Lung (tissue), 11 donors: ENCODE measurements at regions not wholly inside any gene's neighbourhood (a gene's known extent, or its start where the extent isn't known, plus 50 kb on each side); places are given as distances from the start of the nearest gene placed in this dataset.

ENCODE experiments used
- ATAC-seq: fragments of 200-7000 bp; cut with Tn5 transposase; one replicate; pipeline ENCODE4 v1.9.1; 2020; ENCODE audit warnings: moderate number of reproducible peaks; ENCODE audit not compliant: insufficient read depth, low FRiP score
- DNase-seq, 3 donors: peaks; one replicate each; pipeline ENCODE4 v3.0.0-alpha.2; 2013 to 2017
- H3K27ac ChIP-seq, 2 donors: one replicate each; pipeline ENCODE4 v1.5.1; 2013; ENCODE audit warnings: mild to moderate bottlenecking in 2 of 2, moderate library complexity in 2 of 2, control low read depth in 1 of 2, inconsistent platforms in 1 of 2, low read depth in 1 of 2, low read length in 1 of 2
- H3K27me3 ChIP-seq, 3 donors: one replicate each; pipeline ENCODE4 v1.5.1; 2013; ENCODE audit warnings: low read length in 2 of 3; ENCODE audit not compliant: control insufficient read depth in 3 of 3, insufficient read depth in 3 of 3
- H3K36me3 ChIP-seq, 4 donors: one replicate each; pipeline ENCODE4 v1.5.1; 2013; ENCODE audit warnings: low read length in 4 of 4, mild to moderate bottlenecking in 1 of 4, moderate library complexity in 1 of 4; ENCODE audit not compliant: control insufficient read depth in 4 of 4, insufficient read depth in 4 of 4
- H3K4me1 ChIP-seq, 5 donors: one replicate each; pipeline ENCODE4 v1.5.1; 2013; ENCODE audit warnings: low read length in 5 of 5, mild to moderate bottlenecking in 2 of 5, moderate library complexity in 1 of 5; ENCODE audit not compliant: control insufficient read depth in 5 of 5, insufficient read depth in 5 of 5
- H3K4me3 ChIP-seq: one replicate; pipeline ENCODE4 v1.5.1; 2013; ENCODE audit warnings: mild to moderate bottlenecking, control low read depth, moderate library complexity
- H3K9ac ChIP-seq, 2 donors: one replicate each; pipeline ENCODE4 v1.5.1; 2013; ENCODE audit warnings: low read length in 2 of 2, control low read depth in 1 of 2; ENCODE audit not compliant: insufficient read depth in 1 of 2
- H3K9me3 ChIP-seq, 4 donors: one replicate each; pipeline ENCODE4 v1.5.1; 2013; ENCODE audit warnings: low read length in 3 of 4, mild to moderate bottlenecking in 1 of 4, moderate library complexity in 1 of 4; ENCODE audit not compliant: control insufficient read depth in 4 of 4, insufficient read depth in 3 of 4
- WGBS, 2 donors: extraction: QIAGEN DNeasy Blood & Tissue Kit; methylation state at CpG; one replicate each; pipeline ENCODE4 v1.1.7; 2013; 5-methylcytosine and 5-hydroxymethylcytosine counted together
- TF ChIP-seq, protein P1 (sequence below): IDR thresholded peaks from 2 replicates; pipeline ENCODE4 v1.5.1; 2012; ENCODE audit warnings: mild to moderate bottlenecking; ENCODE audit errors: control extremely low read depth, extremely low read depth
- donor health status: control.
- donor health status: control.
- donor health status: Bipolar disorder and iron deficiency.
- donor health status: healthy.
- donor health status: DM: yes; HTN: yes; CAD: no.

DNA sequence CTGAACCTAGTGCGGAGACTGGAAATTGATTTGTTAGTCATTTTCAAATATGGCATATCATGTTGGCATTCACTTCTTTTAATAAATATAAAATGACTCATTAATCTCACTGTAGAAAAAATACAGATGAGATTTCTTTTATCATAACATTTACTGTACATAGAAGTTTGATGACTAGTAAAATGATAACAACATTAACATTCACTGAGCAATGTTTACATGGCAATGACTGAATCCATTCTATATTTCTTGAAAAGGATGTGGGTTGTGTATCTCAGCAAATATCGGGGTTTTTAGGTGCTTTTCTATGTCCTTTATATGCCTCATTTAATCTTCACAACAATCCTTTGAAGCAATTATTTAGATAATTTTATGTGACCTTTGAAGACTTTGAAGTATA lies 920.9 kb upstream of the FAT3 start:
- Histone ChIP-seq H3K4me1 (peaks cover 0 to 2% (median 0%) of the 10 kb centered on the region in 5 donors), H3K27me3 (no peaks in the 10 kb centered on the region), H3K9me3 (no peaks in the 10 kb centered on the region), H3K4me3 (no peak overlapping the region), H3K9ac (no peak overlapping the region), H3K27ac (no peak overlapping the region), H3K36me3 (no peaks in the 10 kb centered on the region)
- TF ChIP-seq, protein P1, sequence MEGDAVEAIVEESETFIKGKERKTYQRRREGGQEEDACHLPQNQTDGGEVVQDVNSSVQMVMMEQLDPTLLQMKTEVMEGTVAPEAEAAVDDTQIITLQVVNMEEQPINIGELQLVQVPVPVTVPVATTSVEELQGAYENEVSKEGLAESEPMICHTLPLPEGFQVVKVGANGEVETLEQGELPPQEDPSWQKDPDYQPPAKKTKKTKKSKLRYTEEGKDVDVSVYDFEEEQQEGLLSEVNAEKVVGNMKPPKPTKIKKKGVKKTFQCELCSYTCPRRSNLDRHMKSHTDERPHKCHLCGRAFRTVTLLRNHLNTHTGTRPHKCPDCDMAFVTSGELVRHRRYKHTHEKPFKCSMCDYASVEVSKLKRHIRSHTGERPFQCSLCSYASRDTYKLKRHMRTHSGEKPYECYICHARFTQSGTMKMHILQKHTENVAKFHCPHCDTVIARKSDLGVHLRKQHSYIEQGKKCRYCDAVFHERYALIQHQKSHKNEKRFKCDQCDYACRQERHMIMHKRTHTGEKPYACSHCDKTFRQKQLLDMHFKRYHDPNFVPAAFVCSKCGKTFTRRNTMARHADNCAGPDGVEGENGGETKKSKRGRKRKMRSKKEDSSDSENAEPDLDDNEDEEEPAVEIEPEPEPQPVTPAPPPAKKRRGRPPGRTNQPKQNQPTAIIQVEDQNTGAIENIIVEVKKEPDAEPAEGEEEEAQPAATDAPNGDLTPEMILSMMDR: no peak
- DNase-seq (no peak), ATAC-seq (no peak)
- WGBS, 2 donors: 89 to 92% methylated on average over 2 of the region's 2 CpGs

DNA sequence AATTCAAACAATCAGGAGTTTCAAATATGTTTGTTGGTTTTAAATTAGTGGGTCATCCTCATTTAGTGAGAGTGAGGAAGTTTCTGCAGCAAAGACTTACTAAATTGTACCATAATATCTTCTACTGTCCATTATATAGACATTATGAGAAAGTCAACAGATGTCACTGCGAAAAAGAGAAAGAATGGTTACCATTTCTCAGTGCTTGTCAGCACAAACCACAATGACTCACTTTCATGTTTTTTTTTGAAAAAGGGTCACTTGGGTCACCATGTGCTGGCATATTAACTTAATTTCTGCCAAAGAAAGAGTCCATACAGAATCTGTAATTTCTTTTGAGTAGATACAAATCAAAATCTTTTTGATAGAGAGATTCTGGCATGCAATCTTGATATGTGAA lies 924.6 kb upstream of the FAT3 start:
- Histone ChIP-seq H3K4me1 (peaks cover 0 to 2% (median 0%) of the 10 kb centered on the region in 5 donors), H3K27me3 (no peaks in the 10 kb centered on the region), H3K9me3 (no peaks in the 10 kb centered on the region), H3K4me3 (no peak overlapping the region), H3K27ac (no peak overlapping the region), H3K36me3 (no peaks in the 10 kb centered on the region), H3K9ac (no peak overlapping the region)
- DNase-seq: no peak
- TF ChIP-seq, protein P1: no peak
- no peak for ATAC-seq
- 85 to 88% methylated on average over 1 of the region's 1 CpG for WGBS, 2 donors

DNA sequence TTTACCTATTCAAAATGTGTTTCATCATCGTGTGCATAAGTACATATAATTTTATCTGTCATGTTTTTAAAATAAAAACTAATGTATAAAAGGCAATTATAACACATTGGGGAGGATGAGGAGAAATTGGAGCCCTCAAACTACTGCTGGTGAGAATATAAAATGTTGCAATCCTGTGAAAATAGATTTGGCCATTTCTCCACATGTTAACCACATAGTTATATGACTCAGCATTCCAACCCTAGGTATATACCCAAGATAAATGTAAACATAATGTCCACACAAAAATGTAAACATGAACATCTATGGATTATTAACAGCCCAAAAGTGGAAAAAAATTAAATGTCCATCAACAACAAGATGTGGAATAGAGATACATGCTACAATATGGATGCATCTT lies 928.0 kb upstream of the FAT3 start:
- DNase-seq: no peak
- ATAC-seq: no peak
- no peaks in the 10 kb centered on the region for H3K4me1 ChIP-seq
- 69 to 78% methylated on average over 1 of the region's 1 CpG for WGBS, 2 donors
- H3K27me3 ChIP-seq: no peaks in the 10 kb centered on the region
- no peak overlapping the region for H3K9ac ChIP-seq
- H3K4me3 ChIP-seq: no peak overlapping the region
- no peaks in the 10 kb centered on the region for H3K36me3 ChIP-seq
- TF ChIP-seq, protein P1: no peak
- no peak overlapping the region for H3K27ac ChIP-seq
- no peaks in the 10 kb centered on the region for H3K9me3 ChIP-seq

DNA sequence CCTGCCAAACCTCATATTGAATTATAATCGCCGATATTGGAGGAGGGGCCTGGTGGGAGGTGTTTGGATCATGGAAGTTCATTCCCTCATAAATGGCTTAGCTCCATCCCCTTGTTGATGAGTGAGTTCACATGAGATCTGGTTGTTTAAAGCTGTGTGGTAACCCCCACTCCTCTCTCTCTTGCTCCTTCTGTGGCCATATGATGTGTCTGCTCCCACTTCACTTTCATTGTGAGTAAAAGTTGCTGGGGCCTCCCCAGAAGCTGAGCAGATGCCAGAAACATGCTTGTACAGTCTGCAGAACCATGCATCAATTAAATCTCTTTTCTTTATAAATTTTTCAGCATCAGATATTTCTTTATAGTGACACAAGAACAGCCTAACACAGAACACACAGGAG lies 929.0 kb upstream of the FAT3 start:
- no peaks in the 10 kb centered on the region for H3K27me3 ChIP-seq
- TF ChIP-seq, protein P1: no peak
- H3K4me1 ChIP-seq: no peaks in the 10 kb centered on the region
- H3K27ac ChIP-seq: no peak overlapping the region
- H3K4me3 ChIP-seq: no peak overlapping the region
- WGBS, 2 donors: 73 to 79% methylated on average over 2 of the region's 2 CpGs
- no peaks in the 10 kb centered on the region for H3K36me3 ChIP-seq
- ATAC-seq (no peak), DNase-seq (no peak)
- no peaks in the 10 kb centered on the region for H3K9me3 ChIP-seq
- no peak overlapping the region for H3K9ac ChIP-seq
